ENCODE measurements at regions not wholly inside any gene's neighbourhood (a gene's known extent, or its start where the extent isn't known, plus 50 kb on each side); places are given as distances from the start of the nearest gene placed in this dataset.

DNA sequence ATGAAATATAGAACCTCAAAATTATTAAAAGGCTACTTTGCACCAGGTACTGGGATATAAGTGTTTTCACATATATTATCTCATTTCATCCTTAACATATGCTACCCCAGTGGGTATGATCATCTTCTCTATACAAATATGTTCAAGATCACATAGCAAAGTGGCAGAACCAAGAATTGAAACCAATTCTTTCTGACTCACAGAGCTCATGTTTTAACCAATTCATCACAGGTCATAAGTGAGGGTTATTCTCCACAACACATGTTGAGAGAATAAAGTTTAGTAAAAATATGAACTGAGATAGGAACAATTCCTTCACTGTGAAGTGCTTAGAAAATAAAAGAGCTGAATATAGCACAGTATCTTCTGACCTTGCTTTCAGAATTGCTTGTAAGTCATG, 442.9 kb upstream of the RASGEF1B start:
- TF ChIP-seq, protein P1, sequence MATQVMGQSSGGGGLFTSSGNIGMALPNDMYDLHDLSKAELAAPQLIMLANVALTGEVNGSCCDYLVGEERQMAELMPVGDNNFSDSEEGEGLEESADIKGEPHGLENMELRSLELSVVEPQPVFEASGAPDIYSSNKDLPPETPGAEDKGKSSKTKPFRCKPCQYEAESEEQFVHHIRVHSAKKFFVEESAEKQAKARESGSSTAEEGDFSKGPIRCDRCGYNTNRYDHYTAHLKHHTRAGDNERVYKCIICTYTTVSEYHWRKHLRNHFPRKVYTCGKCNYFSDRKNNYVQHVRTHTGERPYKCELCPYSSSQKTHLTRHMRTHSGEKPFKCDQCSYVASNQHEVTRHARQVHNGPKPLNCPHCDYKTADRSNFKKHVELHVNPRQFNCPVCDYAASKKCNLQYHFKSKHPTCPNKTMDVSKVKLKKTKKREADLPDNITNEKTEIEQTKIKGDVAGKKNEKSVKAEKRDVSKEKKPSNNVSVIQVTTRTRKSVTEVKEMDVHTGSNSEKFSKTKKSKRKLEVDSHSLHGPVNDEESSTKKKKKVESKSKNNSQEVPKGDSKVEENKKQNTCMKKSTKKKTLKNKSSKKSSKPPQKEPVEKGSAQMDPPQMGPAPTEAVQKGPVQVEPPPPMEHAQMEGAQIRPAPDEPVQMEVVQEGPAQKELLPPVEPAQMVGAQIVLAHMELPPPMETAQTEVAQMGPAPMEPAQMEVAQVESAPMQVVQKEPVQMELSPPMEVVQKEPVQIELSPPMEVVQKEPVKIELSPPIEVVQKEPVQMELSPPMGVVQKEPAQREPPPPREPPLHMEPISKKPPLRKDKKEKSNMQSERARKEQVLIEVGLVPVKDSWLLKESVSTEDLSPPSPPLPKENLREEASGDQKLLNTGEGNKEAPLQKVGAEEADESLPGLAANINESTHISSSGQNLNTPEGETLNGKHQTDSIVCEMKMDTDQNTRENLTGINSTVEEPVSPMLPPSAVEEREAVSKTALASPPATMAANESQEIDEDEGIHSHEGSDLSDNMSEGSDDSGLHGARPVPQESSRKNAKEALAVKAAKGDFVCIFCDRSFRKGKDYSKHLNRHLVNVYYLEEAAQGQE (IDR thresholded peaks at IDR 0.05; ENCODE audit: insufficient read depth in 1 of 2, low read depth in 2 of 2, low read length in 2 of 2), result no peak
- TF ChIP-seq SIN3A (IDR thresholded peaks at IDR 0.05; ENCODE audit: borderline replicate concordance, insufficient read depth, low read length) (no peak), TAF1 (IDR thresholded peaks at IDR 0.05; ENCODE audit: borderline replicate concordance, insufficient read depth, low read length) (no peak), POLR2AphosphoS5 (IDR thresholded peaks at IDR 0.05; ENCODE audit: low read depth, low read length) (no peak)

DNA sequence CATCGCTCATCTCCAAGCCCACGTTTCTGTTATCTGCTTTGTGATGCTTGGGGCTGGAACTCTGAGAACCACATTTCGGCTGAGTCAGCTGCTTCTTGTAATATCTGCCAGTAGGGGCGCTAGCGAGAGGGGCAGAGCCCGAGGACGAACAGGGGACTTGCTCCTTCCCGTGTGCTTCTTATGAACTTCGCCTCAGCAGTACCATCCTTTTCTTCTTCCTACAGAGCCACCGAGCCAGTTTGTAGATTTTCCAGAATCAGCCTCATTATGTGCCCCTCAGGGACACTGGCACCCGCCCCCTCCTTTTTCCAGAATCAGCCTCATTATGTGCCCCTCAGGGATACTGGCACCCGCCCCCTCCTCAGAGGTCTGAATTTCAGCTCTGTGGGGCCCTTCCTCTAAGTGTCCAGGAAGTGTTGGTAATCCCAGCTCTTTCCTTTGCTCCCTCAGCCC, 441.7 kb upstream of the RASGEF1B start:
- TF ChIP-seq SIN3A (IDR thresholded peaks at IDR 0.05; ENCODE audit: borderline replicate concordance, insufficient read depth, low read length) (no peak), FOXP2 (optimal IDR thresholded peaks at IDR 0.05; ENCODE audit: borderline replicate concordance, extremely low read depth, extremely low read length, insufficient read depth) (no peak), POLR2AphosphoS5 (IDR thresholded peaks at IDR 0.05; ENCODE audit: low read depth, low read length) (no peak), TAF1 (IDR thresholded peaks at IDR 0.05; ENCODE audit: borderline replicate concordance, insufficient read depth, low read length) (no peak)
- TF ChIP-seq, protein P1 (IDR thresholded peaks at IDR 0.05; ENCODE audit: insufficient read depth in 1 of 2, low read depth in 2 of 2, low read length in 2 of 2), result no peak

DNA sequence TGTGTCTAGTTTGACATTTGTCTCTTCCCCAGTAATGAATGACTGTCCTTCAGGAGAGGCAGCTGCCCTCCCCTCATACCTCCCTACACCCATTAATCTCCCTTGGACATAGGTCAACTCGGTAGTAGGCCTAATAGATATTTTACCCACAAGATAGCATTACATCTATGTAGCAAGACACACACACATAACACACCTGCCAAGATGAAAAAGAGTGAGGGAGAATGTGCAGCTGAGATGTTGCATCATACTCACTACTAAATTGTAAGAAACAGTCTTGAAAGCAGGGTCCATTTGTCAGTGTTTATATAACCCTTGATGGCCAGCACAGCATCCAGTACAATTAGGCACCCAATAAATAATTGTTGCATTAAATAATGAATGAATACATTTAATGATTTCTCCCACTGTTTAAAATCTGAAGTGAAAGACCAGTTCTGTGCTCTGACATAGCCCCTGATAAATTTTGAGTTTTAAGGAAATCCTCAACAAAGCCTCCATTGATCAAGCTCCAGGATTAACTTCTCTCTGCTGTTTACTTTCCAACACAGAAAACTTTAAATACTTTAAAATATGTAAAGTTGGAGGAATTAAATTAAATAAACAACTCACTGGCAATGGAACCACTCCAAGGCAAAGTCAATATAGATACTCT, 440.8 kb upstream of the RASGEF1B start:
- TF ChIP-seq FOXP2 (optimal IDR thresholded peaks at IDR 0.05; ENCODE audit: borderline replicate concordance, extremely low read depth, extremely low read length, insufficient read depth), result no peak
- TF ChIP-seq, protein P1 (IDR thresholded peaks at IDR 0.05; ENCODE audit: insufficient read depth in 1 of 2, low read depth in 2 of 2, low read length in 2 of 2), result no peak
- no peak for TF ChIP-seq SIN3A (IDR thresholded peaks at IDR 0.05; ENCODE audit: borderline replicate concordance, insufficient read depth, low read length)
- no peak for TF ChIP-seq POLR2AphosphoS5 (IDR thresholded peaks at IDR 0.05; ENCODE audit: low read depth, low read length)
- no peak for TF ChIP-seq TAF1 (IDR thresholded peaks at IDR 0.05; ENCODE audit: borderline replicate concordance, insufficient read depth, low read length)

DNA sequence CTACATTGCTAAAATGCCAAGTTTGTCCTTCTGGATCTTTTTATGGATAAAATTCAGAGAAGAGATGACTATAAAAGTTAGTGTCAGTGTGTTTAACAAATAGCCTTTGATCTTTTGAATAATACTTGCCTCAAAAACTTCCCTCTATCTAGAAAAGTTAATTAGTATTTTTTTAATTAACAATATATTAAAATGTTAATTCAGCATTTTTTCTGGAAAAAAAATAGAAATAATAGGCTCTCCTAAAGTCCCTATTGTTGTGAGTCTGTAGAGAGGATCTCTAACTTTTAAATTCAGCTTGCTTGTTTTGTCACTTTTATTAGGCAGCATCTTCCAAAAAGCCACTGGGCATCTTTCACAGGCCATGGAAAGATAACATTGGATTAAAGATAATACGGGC, 435.2 kb upstream of the RASGEF1B start:
- TF ChIP-seq POLR2AphosphoS5 (IDR thresholded peaks at IDR 0.05; ENCODE audit: low read depth, low read length), result no peak
- TF ChIP-seq TAF1 (IDR thresholded peaks at IDR 0.05; ENCODE audit: borderline replicate concordance, insufficient read depth, low read length), result no peak
- TF ChIP-seq SIN3A (IDR thresholded peaks at IDR 0.05; ENCODE audit: borderline replicate concordance, insufficient read depth, low read length), result no peak
- TF ChIP-seq, protein P1 (IDR thresholded peaks at IDR 0.05; ENCODE audit: insufficient read depth in 1 of 2, low read depth in 2 of 2, low read length in 2 of 2), result no peak

DNA sequence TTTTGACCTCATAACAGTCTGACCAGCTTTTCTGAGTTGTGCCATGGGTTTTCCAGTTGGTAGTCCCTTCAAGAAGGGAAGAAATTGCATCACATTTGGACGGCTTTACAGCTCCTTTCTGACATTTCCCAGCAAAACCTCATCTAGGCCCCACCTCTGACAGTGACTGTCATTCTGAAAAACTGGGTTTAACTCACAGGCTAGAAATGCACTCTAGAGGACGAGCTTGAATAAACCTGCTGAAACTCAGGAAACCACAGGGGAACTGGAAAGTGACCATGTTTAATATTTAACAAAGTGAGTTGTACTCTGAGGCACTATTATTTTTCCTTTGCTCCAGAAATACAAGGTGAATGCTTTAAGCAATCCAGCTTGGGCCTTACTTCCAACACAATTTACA, 434.3 kb upstream of the RASGEF1B start:
- no peak for TF ChIP-seq FOXP2 (optimal IDR thresholded peaks at IDR 0.05; ENCODE audit: borderline replicate concordance, extremely low read depth, extremely low read length, insufficient read depth)
- TF ChIP-seq POLR2AphosphoS5 (IDR thresholded peaks at IDR 0.05; ENCODE audit: low read depth, low read length), result no peak
- no peak for TF ChIP-seq TAF1 (IDR thresholded peaks at IDR 0.05; ENCODE audit: borderline replicate concordance, insufficient read depth, low read length)
- TF ChIP-seq, protein P1 (IDR thresholded peaks at IDR 0.05; ENCODE audit: insufficient read depth in 1 of 2, low read depth in 2 of 2, low read length in 2 of 2), result no peak
- no peak for TF ChIP-seq SIN3A (IDR thresholded peaks at IDR 0.05; ENCODE audit: borderline replicate concordance, insufficient read depth, low read length)
